Adipocyte (in vitro differentiated cells): ENCODE measurements at regions not wholly inside any gene's neighbourhood (a gene's known extent, or its start where the extent isn't known, plus 50 kb on each side); places are given as distances from the start of the nearest gene placed in this dataset.
"Not testable (repeated sequence)": the region's sequence is repeated elsewhere in the genome, so short reads cannot be mapped to it uniquely, and the experiment has no call there.

Experiments
- DNase-seq: peaks from one replicate; pipeline ENCODE4 v3.0.0-alpha.2; 2015; ENCODE audit warnings: low read depth
- H3K27me3 ChIP-seq: replicated peaks from 2 replicates; pipeline ENCODE4 v1.7.0; 2013; ENCODE audit warnings: mild to moderate bottlenecking, low read length, moderate library complexity; ENCODE audit not compliant: control insufficient read depth, insufficient read depth
- H3K36me3 ChIP-seq: 2 replicates; pipeline ENCODE4 v1.7.0; 2013; ENCODE audit warnings: low read length, mild to moderate bottlenecking, moderate library complexity; ENCODE audit not compliant: control insufficient read depth, insufficient read depth, severe bottlenecking
- H3K4me1 ChIP-seq: 2 replicates; pipeline ENCODE4 v1.7.0; 2013; ENCODE audit warnings: mild to moderate bottlenecking, low read length, moderate library complexity; ENCODE audit not compliant: control insufficient read depth, insufficient read depth
- H3K4me3 ChIP-seq: 2 replicates; pipeline ENCODE4 v1.7.0; 2013; ENCODE audit warnings: mild to moderate bottlenecking, low read length, moderate library complexity
- H3K9ac ChIP-seq: 2 replicates; pipeline ENCODE4 v1.7.0; 2013; ENCODE audit warnings: mild to moderate bottlenecking, low read length, moderate library complexity
- H3K9me3 ChIP-seq: 2 replicates; pipeline ENCODE4 v1.7.0; 2013; ENCODE audit warnings: mild to moderate bottlenecking, low read length, moderate library complexity; ENCODE audit not compliant: control insufficient read depth

DNA sequence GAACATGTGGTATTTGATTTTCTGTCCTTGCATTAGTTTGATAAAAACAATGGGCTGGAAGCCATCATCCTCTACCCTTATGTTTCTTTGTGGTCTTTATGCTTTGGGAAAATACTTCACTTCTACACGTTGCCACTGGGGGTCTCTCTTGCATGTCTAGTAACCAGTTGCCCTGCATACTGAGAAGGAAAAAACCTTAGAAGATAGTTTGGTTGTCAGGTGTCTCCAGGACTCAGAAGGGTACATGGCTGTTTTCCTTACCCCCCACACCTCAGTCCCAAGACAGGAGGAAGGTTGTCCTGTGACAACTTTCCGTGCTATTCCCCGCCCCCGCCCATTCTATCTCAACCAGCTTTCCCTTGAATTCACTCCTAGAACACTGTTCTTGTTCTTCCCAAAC, 62.1 kb upstream of the LANCL3 start:
- no peaks in the 10 kb centered on the region for H3K4me1 ChIP-seq
- H3K9ac ChIP-seq, result no peak overlapping the region
- H3K9me3 ChIP-seq, result no peaks in the 10 kb centered on the region
- no peak overlapping the region for H3K4me3 ChIP-seq
- H3K36me3 ChIP-seq, result no peaks in the 10 kb centered on the region
- peaks cover 6% of the 10 kb centered on the region for H3K27me3 ChIP-seq
- peak; percentile 1 for DNase-seq

DNA sequence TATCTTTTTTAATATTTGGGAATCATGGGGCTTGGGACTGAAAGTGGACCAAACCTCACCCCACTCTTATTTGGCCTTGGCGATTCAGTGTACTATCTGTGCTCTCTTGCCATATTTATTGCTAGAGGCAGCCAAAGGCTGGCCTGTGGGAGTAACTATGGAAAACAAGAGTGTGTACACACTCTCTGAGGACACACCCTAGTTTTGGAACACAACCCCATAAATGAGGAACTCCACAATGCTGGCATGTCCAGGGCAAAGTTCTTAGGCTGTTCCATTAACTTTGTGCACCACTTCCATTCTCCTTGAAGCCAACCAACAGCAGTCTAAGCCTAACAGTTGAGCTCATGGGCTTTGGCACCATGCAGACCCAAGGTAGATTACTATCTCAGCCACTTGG, 54.9 kb upstream of the LANCL3 start:
- not testable (repeated sequence) for H3K4me3 ChIP-seq, H3K36me3 ChIP-seq, H3K27me3 ChIP-seq, DNase-seq, H3K4me1 ChIP-seq, H3K9ac ChIP-seq, H3K9me3 ChIP-seq

DNA sequence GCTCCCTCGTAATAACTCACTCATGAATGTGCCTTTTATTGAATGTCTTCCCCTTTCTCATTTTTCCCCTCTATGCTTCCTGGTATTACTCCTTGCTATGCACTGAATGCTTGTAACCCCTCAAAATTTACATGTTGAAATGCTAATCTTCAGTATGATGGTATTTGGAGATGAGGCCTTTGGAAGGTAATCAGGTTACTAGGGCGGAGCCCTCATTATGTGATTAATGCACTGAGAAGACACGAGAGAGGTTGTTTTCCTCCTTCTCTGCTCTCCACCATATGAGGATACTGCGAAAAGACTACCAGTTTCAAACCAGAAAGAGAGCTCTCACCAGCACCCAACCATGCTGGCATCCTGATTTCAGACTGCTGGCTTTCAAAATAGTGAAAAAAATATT, 52.2 kb upstream of the LANCL3 start:
- H3K9ac ChIP-seq, H3K36me3 ChIP-seq, H3K4me1 ChIP-seq, H3K9me3 ChIP-seq, DNase-seq, H3K27me3 ChIP-seq, H3K4me3 ChIP-seq: not testable (repeated sequence)

DNA sequence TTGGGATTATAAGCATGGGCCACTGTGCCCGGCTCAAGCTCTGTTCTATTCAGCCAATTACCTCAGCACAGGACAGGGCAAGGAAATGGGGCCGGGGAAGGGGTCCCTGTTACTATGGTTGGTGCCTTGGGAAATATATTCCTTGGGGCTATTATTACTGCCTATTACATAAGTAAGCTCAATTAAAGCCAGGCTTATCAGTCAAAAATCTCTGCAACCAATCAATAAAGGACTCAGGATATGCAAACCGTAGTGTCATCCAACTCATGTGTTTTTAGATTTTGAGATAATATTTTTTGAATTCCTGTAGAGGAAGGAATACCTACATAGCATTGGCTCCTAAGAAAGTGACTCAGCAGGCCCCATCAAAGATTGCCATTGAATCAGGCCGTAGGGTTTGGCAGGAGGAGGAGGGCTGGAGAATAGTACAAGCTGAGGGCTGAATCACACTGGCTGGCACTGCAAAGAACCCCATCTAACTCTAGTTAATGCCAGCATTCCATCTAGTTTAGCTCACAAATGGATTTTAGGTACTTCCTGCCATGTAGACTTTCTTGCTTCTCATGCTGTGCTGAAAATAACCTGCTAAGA, 50.5 kb upstream of the LANCL3 start:
- peak; percentile 16 for DNase-seq
- H3K36me3 ChIP-seq, H3K27me3 ChIP-seq, H3K4me1 ChIP-seq, H3K9ac ChIP-seq, H3K4me3 ChIP-seq, H3K9me3 ChIP-seq: not testable (repeated sequence)
